Liver (tissue), 3 donors: ENCODE measurements at regions not wholly inside any gene's neighbourhood (a gene's known extent, or its start where the extent isn't known, plus 50 kb on each side); places are given as distances from the start of the nearest gene placed in this dataset.
A peak's percentile ranks its signal among the peaks of the same experiment; 100 is the strongest.

Experiments
- ATF3 ChIP-seq: IDR thresholded peaks from 2 replicates; pipeline ENCODE4 v1.6.1; 2016; ENCODE audit warnings: antibody characterized with exemption
- CTCF ChIP-seq: fragments of 150-350 bp; IDR thresholded peaks from 2 replicates; pipeline ENCODE4 v1.5.1; 2017; ENCODE audit warnings: improper control_type of control experiment, low read depth, low read length; ENCODE audit not compliant: missing input control
- EGR1 ChIP-seq, 2 donors: IDR thresholded peaks; 2 replicates each; pipeline ENCODE4 v1.6.1; 2016 to 2018; ENCODE audit warnings: antibody characterized with exemption in 2 of 2, low read depth in 2 of 2
- GABPA ChIP-seq, 2 donors: IDR thresholded peaks in 1 of 2; conservative IDR thresholded peaks in 1 of 2; 2 replicates each; pipeline ENCODE4 v1.6.1; 2016; ENCODE audit warnings: antibody characterized with exemption in 2 of 2, mild to moderate bottlenecking in 1 of 2, moderate library complexity in 1 of 2
- JUND ChIP-seq, 2 donors: IDR thresholded peaks; 2 replicates each; pipeline ENCODE4 v1.6.1; 2016; ENCODE audit warnings: antibody characterized with exemption in 2 of 2
- NR2F2 ChIP-seq: IDR thresholded peaks from 2 replicates; pipeline ENCODE4 v1.6.1; 2016; ENCODE audit warnings: antibody characterized with exemption
- REST ChIP-seq: IDR thresholded peaks from 2 replicates; pipeline ENCODE4 v1.6.1; 2016; ENCODE audit warnings: antibody characterized with exemption, mild to moderate bottlenecking
- RXRA ChIP-seq, 2 donors: IDR thresholded peaks; 2 replicates each; pipeline ENCODE4 v1.6.1; 2017 to 2018; ENCODE audit warnings: antibody characterized with exemption in 2 of 2, mild to moderate bottlenecking in 1 of 2
- SP1 ChIP-seq: IDR thresholded peaks from 2 replicates; pipeline ENCODE4 v1.6.1; 2018; ENCODE audit warnings: antibody characterized with exemption, mild to moderate bottlenecking
- TAF1 ChIP-seq: conservative IDR thresholded peaks from 2 replicates; pipeline ENCODE4 v1.6.1; 2016; ENCODE audit warnings: antibody characterized with exemption, mild to moderate bottlenecking
- TF ChIP-seq, protein P1 (sequence below): IDR thresholded peaks from 2 replicates; pipeline ENCODE4 v1.6.1; 2016; ENCODE audit warnings: antibody characterized with exemption
- donor health status: healthy.
- donor health status: healthy.

DNA sequence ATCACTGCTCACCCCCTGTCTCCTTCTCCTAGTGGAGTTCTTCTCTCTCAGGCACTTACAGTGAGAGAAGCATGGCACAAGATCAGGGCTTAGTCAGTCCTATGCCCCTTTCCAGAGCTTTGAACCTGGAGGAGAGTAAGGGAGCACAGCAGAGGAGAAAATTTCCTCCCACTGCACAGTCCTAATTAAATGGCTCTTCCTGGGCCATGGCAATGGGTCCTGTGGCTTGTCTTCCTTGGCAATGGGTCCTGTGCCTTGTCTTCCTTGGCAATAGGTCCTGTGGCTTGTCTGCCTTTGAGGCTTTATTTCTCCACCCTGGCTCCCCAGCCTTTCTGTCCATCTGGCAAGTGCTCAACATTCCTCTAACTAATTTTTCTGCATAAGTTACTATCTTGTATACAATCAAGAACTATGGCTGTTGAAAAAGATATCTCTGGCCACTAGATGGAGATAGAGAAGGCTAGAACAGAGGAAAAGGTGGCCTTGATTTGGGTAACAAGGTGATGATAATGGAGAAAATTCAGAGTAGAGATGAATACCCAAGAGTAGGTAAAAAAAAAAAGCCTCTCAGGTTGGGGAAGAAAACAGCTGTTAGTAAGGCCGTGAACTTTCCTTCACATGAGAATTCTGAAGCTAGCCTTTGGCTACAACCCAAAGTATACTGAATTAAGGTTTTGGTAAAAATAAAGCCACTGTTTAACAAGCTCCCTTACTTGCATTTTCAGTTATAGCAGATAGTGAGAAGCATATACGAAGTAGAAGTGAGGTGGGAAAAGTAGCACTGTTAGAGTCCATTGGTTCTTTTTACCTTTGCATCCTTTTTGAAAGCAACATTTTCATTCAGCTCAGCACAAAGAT, 504.9 kb downstream of the DOK5 start:
- no peak for TF ChIP-seq ATF3
- TF ChIP-seq TAF1 = no peak
- no peak for TF ChIP-seq RXRA (IDR thresholded peaks at IDR 0.05)
- no peak for TF ChIP-seq EGR1 (IDR thresholded peaks at IDR 0.05; ENCODE audit: low read depth in 2 of 2)
- peak; percentile 28 for TF ChIP-seq CTCF
- no peak for TF ChIP-seq GABPA (IDR thresholded peaks at IDR 0.05 in 1 of 2, conservative IDR thresholded peaks at IDR 0.05 in 1 of 2)
- TF ChIP-seq SP1 = no peak
- no peak for TF ChIP-seq JUND (IDR thresholded peaks at IDR 0.05)
- TF ChIP-seq NR2F2 = no peak
- TF ChIP-seq REST = no peak
- TF ChIP-seq, protein P1, sequence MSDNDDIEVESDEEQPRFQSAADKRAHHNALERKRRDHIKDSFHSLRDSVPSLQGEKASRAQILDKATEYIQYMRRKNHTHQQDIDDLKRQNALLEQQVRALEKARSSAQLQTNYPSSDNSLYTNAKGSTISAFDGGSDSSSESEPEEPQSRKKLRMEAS = no peak
